HG03103 (cell line): ENCODE measurements at regions not wholly inside any gene's neighbourhood (a gene's known extent, or its start where the extent isn't known, plus 50 kb on each side); places are given as distances from the start of the nearest gene placed in this dataset.

ENCODE experiments used
- ATAC-seq: cut with Tn5 transposase; IDR thresholded peaks from one replicate; pipeline ENCODE4 v1.9.1; 2021; ENCODE audit warnings: low read depth; ENCODE audit not compliant: unreplicated experiment

DNA sequence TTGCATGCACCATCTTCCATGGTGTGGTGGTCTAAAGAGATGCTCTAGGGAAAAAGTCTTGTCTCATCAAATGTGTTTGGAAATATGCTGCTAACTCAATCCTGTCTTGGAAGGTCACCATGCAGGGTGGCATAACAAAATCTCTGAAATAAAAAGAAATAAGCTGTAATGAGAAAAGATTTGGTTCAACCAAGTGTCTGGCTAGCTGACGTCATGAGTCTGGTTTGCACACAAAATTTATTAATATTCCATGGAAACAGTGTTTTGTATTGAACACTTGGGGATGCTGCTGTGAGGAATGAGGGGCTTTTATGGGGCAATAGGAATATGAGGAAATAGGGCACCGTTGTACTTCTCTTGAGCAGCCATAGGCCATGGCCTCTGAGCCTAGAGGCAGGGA, 575.7 kb upstream of the CDH5 start:
- no peak for ATAC-seq

DNA sequence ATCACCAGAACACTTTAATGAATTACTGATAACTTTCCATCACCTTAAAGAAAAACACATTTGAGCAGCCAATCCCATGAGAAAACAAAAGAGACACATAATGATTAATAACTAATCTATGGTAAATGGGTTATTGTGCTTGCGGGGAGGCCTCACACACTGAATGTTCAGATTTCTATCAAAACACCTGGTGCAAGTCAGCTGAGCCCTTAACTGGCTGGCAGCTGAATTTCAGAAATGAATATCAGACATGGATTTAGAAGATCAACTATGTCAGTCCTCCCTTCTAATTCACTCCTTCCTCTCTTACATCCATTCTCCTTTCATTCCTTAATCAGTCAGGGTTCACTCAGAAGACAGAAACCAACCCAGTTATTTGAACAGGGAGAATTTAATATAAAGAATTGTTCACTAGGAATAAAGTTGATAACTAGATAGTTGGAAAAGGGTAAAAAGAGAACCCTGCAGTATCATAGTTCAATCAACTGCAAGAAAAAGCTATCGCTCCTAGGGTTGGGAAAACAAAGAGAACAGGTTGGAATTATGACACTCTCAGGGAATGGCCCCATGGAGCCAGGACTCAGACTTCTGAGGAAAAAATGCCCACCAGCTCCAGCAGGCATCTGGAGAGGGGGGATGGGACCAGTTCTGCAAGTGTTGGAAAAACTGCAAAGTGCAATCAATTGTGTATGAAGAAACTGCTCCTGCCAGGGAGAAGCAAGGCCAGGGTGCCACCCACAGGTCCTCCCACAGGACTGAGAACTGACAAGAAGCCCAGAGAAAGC, 577.1 kb upstream of the CDH5 start:
- ATAC-seq = no peak

DNA sequence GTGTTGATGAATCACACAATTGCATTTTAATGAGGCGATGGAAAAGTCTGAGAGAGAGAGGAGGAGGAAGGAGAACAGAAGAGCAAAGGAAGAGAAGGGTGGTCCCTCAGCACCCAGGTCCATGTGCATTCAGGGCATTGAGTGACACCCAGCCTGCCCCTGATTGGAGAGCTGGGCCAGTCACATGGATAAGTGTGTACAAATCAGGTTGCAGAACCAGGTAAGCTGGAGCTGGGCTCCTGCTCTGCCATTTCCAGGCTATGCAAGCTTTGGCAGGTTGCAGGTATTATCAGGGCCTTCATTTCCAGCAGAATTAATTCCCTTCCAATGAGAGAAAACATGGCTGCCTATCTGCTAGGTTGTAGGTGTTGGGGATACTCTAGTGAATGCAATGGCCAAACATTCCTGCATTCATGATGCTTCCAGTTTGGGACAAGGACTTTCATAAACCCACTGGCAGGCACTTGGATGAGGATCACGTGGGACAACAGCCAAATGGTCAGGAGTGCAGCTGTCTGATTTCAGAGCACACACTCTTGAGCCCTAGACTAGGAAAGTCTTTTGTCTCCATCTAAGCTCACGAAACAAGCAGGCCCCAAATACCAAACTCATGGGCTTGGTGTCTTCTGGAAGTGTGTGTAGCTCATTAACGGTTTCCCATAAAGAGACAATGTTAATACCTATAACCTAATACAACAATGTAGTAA, 577.9 kb upstream of the CDH5 start:
- ATAC-seq = no peak

DNA sequence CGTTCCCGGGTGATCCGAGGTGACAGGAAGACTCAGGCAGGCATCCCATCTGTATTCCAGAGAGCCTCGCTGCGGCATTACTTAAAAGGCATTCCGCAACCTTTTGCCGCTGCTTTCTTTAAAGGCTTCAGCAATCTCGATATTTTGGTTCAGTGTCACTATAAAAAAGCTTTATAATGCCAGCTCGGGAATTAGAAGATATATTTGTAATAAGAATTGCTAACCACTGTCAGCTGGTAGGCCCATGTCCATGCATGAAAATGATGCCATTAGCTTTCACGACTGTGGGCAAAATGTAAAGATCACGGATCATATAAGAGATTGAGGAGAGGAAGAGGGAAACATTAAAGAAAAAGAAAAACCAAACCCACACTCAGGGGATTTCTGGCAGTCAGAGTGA, 578.6 kb upstream of the CDH5 start:
- no peak for ATAC-seq

DNA sequence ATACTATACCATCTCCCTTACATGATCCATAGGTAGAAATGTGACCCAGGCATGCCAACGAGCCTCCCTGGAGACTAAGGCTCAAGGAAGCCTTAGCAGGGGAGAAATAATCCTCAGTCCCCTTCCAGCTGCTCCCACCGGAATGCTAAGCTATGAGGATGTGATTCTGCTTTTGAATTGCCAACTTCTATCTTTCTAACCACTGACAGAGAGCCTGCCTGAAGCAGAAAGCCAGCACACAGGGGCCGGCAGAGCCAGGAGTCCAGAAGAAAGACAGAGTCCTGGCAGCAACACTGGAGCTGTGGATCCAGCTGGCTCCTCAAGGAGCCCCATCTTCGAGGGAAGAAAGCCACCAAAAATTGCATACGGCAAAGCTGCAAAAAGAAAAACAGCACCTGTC, 579.6 kb upstream of the CDH5 start:
- no peak for ATAC-seq

DNA sequence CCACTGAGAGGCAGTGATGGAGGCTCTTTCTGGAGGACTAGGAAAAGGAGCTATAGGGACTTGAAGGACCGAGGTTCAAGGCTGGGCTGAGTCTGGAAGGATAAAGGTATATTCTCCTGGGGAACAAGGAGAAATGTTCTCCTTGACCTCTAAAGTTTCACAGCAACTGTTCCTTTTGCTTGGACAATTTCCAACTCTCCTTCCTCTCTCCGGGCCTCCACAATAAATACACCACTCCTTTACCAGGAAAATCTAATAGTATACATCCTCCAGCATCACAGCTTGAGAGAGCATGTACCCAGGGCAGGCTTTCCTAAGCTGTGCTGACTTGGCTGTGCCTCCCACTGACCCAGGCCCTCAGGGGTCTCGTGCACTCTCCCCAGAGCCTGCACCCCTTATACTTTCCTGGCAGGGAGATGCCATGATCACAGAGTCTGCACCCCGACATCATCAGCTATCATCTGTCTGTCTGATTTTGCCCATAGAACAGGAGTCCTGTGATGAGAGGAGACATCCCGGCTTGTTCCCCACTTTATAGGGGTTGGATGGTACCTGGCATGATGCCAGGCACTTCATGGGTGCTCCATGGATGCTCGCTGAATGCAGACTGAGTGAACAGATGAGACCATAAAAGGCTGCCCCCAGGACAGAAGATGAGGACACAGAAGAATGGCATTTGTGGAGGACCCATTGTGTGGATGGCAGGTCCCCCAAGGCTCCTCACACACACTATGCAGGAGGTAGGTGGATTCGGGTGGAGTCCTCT, 582.6 kb upstream of the CDH5 start:
- ATAC-seq = no peak

DNA sequence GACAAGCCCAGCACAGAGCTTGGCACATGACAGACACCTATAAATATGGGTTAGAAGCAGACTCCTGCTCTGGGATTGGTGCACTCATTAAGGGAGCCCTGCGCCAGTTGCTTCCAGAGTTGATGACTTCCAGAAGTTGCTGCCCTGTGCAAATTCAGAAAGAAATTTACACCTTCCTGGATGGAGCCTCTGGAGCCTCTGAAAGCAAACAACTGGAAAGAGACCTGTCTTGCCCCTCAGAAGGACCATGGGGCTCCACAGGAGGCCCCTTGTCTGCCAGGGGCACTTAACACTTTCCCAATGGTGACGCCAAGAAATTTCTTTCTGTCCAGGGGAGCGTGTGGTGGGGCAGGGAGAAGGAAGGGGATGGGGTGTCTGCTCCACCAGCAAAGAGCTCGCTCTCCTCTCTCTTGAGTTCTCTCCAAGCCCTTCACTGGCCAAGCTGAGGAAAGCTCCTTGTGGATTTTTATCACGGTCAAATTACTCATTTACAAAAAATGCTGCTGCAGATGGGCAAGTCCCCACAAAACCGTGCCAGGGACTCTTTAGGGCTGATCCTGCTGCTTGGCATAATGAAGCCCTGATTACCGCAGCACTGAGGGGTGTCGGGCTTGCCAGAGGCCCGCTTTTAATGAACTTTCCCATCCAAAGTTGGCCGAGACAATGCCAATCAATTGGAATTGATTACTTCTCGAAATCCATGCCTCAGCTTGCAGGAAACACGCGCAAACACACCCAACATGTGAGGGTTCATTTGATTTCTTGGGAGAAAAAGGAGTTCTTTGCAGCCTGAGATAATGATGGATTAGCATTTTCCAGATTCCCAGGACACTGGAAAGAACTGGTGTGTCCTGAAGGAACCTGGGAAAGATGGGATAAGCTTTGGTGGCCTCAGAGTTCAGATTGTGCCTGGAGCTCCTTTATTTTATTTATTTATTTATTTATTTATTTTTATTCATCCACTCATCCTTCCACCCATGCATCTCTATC, 583.6 kb upstream of the CDH5 start:
- ATAC-seq = no peak

DNA sequence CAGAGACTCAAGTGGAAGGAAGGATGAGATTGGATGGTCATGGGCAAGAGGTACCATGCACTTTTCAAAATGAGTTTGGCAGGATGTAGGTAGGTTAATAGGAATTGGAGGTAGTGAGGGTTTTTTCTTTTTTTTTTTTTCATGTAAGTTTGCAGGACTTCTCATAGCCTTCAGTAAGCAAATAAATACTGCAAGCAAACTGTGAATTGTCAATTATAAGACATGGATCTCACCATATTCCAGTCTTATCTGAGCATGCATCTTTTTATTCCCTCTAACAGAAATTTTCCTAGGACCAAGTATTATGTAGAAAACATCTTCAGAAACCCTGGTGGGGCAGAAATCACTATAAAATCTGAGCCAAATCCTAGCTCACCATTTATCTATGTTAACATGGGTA, 584.6 kb upstream of the CDH5 start:
- ATAC-seq = no peak

DNA sequence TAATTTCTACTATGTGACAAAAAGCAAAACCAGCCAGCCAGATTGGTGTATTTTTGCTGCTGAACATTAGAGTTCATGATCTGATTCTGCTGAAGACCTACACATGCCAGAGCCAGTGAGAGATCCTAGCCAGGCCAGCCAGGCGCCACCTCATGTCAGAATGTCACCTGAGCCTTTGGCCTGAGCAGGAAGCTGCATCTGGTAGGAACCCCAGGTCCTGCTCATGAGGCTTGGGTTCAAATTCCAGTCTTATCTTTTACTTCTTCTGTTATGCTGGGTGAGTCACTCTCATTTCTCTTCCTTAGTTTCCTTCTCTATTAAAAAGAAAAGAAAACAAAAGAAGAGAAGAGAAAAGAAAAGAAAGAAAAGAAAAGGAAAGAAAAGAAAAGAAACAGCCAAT, 585.1 kb upstream of the CDH5 start:
- no peak for ATAC-seq

DNA sequence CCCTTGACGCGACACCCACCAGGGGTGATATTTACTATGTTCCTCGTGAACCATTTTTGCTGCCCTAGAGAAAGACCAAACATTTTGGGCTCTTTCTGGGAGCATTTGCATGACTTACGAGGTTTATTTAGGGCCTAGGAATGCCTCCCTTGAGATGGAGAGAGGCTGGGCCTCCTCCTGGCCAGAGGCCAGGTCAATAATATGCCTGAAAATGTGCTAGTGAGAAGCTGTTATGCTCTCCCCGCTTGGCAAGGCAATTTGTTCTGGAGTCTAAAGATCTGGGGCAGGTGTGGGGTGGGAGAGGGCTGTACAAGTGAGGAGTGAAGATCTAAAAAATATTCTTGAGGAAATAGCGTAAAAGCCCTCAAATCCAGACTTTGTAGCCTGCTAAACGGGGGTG, 587.3 kb upstream of the CDH5 start:
- no peak for ATAC-seq

DNA sequence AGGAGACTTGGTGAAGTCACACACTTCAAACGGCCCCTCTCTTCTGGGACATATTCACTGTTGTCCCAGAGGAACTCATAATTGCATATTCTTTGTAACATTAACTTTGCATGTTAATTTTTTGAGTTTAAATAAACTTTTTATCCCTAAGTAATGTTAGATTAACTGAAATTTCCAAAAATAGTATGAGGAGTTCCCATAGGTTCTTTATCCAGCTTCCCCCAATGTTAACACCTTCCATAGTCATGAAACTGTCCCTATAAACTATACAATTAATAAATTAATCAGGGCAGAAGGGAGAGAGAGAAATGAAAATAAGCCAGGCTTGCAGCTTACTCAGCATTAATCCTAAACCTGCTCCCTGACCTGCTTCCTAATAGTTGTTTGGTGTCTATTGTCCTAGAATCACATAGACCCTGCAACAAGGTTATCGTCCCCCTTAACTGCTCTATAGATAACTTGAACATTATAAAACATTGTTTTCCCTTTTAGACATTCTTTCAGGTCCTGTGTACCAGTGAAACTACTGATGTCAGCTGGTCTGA, 589.8 kb upstream of the CDH5 start:
- ATAC-seq = no peak

DNA sequence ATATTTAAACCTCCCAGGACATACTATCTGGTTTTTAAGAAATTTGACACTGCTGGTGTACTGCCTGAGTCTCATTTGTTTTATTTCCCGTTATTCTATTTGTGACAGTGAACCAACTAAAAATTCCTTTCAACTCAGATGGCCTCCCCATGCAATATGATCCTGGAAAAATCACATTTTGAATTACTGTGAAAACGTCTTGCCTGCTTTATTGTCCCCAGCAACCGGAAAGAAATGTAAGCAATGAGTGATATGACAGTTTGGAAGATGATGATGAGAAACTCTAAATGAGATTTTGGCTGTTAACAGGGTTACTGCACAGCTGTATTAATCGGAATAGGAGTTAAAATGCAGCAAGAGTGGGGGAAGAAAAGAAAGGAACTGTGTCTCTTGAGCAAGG, 590.7 kb upstream of the CDH5 start:
- ATAC-seq = no peak

DNA sequence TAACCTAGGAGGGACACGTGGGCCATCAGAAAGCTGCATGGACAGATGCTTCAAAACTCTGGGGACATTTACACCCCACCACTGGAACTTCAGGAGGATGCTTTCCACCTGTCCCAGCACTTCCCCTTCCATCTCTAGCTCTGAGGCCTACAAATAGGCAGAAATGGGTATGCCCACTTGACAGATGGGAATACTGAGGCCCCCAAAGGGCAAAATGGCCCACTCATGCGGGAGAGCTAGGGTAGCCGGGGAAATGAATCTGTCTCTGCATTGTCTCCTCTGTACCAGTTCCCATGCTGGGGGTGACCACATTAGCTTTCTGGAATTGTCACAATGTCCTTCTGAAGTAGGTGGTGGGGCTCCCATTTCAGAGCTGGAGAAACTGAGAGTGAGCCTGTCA, 592.1 kb upstream of the CDH5 start:
- no peak for ATAC-seq

DNA sequence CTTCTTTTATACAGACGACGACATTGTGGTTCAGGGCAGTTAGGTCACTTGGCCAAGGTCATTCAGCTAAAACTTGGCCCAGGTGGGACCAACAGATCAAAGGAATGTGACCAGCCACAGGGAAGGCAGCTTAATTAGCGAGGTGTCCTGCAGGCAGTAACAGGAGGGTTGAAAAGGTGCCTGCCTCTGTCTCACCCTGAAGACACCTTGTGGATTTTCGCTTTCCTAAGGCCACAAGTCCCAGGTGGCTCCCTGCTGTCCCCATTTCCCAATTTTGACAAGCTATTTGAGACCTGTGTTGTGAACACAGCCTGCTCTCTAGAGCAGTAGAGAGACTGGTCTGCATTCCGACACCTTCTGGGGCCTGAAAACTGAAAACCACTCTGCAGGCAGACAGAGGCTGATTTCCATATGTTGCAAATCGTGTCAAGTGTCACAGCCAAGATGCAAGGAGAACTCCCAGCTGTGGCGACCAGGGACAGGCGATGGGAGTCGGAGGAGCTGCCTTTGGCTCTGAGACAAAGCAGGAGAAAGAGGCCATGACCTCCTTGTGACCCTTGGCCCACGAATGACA, 593.1 kb upstream of the CDH5 start:
- no peak for ATAC-seq

DNA sequence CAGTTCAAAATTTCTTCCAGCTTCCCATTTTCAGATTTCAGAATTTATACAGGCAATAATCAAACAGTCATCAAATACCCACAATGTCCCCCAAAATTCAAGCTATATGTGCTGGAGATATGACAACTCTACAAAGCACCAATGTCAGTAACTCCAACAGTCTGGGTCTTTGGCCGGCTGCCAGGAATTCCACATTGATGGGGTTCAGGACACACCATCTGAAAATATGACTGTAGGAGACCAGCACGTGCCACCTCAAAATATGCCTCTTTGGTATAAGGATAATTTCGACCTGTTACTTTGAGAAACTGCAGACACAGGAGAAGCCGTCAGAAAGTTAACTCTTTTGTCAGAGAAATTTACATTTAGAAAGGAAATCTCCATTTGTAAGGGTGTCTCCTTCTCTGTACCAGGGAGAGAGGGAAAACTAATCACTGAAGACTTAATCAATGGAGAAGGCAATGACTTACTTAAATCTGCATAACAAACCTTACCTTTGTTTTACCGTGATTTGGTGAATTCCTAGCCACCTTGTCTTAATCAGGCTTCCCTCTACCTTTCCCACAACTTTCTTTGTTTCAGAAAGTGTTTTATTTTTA, 594.3 kb upstream of the CDH5 start:
- no peak for ATAC-seq

DNA sequence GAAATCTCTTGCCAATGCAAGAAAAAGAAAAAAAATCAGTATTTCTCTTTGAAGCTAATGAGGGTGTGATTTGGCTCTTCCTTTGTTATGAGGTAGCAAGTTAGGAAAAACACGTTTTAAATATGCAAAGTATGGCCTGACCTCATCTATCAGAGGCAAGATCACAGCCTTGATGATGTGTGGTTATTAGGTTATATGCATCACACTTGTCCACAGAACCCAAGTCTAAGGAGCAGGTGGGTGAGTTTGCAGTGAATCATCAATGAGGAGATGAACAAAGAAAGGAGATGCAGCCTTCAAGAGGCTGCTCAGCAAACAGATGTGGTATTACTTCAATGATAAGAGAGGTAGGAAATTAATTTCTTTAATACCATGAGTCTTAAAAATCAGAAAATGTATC, 594.8 kb upstream of the CDH5 start:
- ATAC-seq = no peak

DNA sequence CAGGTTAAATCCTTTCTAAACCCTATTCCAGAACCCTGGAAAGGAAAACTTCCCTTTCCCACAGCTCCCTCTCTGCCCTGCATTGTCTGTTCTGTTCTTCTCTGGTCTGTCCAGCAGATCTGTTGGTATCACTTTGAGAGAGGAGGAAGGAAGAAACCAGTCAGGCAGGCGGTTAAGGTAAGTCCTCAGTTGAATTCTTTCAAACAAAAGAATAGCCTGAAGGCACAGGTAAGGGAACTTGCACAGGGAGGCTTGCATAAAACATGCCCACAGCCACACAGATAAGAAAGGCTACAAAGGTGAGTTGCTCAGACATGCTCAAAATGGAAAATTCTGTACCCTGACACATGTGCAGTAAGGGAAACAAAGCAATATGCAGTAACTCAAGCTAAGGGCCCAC, 595.7 kb upstream of the CDH5 start:
- ATAC-seq = no peak

DNA sequence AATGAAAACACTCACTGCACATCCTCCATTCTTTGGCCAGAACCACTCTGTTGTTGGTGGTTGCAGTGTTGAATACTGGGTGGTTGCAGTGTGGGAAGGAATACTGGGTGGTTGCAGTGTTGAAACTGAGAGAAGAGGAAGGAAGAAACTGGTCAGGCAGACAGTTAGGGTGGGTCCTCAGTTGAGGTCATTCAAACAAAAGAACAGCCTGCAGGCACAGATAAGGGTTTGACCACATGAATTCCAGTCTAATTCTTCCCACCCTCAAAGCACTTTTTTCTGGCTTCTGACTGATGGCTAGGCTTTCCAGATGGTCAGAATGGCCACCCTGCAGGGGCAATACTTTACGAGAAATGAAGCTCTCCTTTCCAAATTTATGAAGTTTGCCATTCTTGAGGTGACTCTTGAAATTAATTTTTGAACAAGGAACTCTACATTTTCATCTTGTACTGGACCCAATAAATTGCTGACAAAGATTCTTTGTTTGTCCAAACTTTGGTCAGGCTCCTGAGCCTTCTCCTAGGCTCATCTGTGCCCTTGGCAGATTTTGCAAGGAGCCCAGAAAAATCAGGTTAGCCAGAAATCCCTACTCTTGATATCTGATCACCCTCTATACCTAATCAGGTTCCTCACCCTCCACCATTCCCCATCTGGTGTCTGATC, 596.6 kb upstream of the CDH5 start:
- ATAC-seq = no peak

DNA sequence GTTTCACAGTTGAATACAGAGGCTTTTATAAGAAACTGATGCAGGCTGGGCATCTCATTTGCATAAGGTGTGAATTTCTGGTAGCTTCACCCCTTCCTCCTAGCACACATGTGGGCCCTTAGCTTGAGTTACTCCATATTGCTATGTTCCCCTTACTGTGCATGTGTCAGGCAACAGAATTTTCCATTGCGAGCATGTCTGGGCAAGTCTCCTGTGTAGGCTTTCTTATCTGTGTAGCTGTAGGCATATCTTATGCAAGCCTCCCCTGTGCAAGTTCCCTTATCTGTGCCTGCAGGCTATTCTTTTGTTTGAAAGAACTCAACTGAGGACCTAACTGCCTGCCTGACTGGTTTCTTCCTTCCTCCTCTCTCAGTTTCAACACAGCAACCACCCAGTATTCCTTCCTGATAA, 597.4 kb upstream of the CDH5 start:
- no peak for ATAC-seq
